Epithelial cell of proximal tubule (primary cell): ENCODE measurements at regions not wholly inside any gene's neighbourhood (a gene's known extent, or its start where the extent isn't known, plus 50 kb on each side); places are given as distances from the start of the nearest gene placed in this dataset.

Source experiments
- DNase-seq: peaks from one replicate; pipeline ENCODE4 v3.0.0-alpha.2; 2011; ENCODE audit warnings: low read depth
- H3K4me3 ChIP-seq: 2 replicates; pipeline ENCODE4 v1.5.1; 2011; ENCODE audit warnings: low read depth, mild to moderate bottlenecking, low read length
- TF ChIP-seq, protein P1 (sequence below): conservative IDR thresholded peaks from 2 replicates; pipeline ENCODE4 v1.5.1; 2012; ENCODE audit warnings: low read depth, mild to moderate bottlenecking, low read length

DNA sequence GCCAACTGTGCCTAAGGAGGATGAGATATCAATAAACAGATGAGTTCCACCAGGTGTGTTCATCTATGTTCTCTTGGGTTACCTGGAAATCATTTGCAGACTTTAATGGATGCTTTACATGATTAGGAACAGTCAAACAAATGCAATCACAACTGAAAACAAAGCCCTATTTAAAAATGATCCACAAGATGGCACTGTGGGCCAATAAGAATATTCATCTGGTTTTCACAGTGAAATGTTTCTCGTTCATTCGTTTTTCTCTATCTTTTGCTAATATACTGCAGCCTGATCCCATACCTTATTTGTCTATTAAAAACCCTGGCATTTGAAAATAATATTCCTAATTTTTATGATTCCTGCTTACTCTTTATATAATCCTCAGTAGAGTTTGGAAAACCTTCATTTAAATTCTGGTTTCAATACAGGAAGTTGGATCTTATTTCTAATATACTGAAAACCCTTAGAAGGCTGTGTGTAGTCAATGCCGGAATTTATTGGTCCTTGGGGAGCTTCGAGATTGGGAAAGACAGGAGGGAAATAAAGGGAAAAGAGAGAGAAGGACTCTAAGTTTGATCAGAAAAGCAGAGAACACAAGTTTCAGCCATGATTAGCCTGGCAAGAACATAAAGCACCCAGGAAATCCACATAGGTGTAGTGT lies 63.8 kb upstream of the TAPT1 start:
- no peak overlapping the region for H3K4me3 ChIP-seq
- TF ChIP-seq, protein P1, sequence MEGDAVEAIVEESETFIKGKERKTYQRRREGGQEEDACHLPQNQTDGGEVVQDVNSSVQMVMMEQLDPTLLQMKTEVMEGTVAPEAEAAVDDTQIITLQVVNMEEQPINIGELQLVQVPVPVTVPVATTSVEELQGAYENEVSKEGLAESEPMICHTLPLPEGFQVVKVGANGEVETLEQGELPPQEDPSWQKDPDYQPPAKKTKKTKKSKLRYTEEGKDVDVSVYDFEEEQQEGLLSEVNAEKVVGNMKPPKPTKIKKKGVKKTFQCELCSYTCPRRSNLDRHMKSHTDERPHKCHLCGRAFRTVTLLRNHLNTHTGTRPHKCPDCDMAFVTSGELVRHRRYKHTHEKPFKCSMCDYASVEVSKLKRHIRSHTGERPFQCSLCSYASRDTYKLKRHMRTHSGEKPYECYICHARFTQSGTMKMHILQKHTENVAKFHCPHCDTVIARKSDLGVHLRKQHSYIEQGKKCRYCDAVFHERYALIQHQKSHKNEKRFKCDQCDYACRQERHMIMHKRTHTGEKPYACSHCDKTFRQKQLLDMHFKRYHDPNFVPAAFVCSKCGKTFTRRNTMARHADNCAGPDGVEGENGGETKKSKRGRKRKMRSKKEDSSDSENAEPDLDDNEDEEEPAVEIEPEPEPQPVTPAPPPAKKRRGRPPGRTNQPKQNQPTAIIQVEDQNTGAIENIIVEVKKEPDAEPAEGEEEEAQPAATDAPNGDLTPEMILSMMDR: peak; percentile 61
- DNase-seq: peak; percentile 15

DNA sequence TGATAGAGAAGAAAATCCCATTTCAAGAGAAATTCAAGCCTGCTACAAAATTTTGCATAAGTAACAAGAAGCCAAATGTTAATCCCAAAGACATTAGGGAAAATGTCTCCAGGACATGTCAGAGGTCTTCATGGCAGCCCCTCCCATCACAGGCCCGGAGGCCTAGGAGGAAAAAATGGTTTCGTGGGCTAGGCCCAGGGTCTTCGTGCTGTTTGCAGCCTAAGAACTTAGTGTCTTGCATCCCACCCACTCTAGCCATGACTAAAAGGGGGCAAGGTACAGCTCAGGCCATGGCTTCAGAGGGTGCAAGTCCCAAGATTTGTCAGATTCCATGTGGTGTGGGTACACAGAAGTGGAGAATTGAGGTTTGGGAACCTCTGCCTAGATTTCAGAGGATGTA lies 57.8 kb upstream of the TAPT1 start:
- TF ChIP-seq, protein P1: no peak
- H3K4me3 ChIP-seq: no peak overlapping the region
- no peak for DNase-seq

DNA sequence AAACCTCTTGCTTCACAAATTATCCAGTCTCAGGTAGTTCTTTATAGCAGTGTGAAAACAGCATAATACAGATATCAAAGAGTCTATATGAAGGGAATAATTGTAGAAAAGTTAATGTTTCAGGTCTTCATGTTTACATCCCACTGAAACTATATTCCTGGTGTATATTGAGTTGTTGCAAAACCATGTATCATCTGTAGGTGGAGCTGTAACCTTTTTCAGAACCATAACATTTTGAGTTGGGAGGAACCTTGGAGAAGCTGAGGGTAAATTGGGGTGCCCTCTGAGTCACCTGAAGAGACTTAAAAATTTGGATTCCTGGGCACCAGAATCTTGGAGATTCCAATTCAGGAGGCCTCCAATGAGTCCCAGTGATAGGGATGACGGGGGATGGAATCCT lies 51.9 kb upstream of the TAPT1 start:
- no peak overlapping the region for H3K4me3 ChIP-seq
- TF ChIP-seq, protein P1: peak; percentile 32

More for the DNA sequence above, 51.9 kb upstream of the TAPT1 start:
- DNase-seq: no peak
